Naive thymus-derived CD4-positive, alpha-beta T cell (primary cell): ENCODE measurements at regions not wholly inside any gene's neighbourhood (a gene's known extent, or its start where the extent isn't known, plus 50 kb on each side); places are given as distances from the start of the nearest gene placed in this dataset.
"Not testable (repeated sequence)": the region's sequence is repeated elsewhere in the genome, so short reads cannot be mapped to it uniquely, and the experiment has no call there.

Source experiments
- ATAC-seq: fragments of 150-1000 bp; cut with Tn5 transposase; 2 replicates; pipeline ENCODE4 v1.10.0; 2021; ENCODE audit warnings: mild to moderate bottlenecking, moderate library complexity
- CTCF ChIA-PET: fragments of 350-600 bp; sonication (Branson Sonifier 250); formaldehyde crosslinking; loops from one replicate; lab custom pipeline; 2021; ENCODE audit warnings: antibody characterized with exemption; lab: Charles Lee
- POLR2A ChIA-PET: fragments of 350-600 bp; sonication (Branson Sonifier 250); formaldehyde crosslinking; loops from one replicate; lab custom pipeline; 2021; ENCODE audit warnings: antibody characterized with exemption, inconsistent platforms; lab: Charles Lee
- DNase-seq, 9 donors: peaks; one replicate each; pipeline versions ENCODE4 v3.0.0 to v3.0.0-alpha.2; 2020 to 2022; ENCODE audit warnings: mixed read lengths in 1 of 9
- H3K27ac ChIP-seq: one replicate; pipeline ENCODE4 v1.7.0; 2013; ENCODE audit warnings: mild to moderate bottlenecking, low read depth, low read length, moderate library complexity
- H3K27me3 ChIP-seq, 2 donors: one replicate each; pipeline ENCODE4 v1.7.0; 2013; ENCODE audit warnings: low read length in 2 of 2, mild to moderate bottlenecking in 2 of 2, moderate library complexity in 2 of 2; ENCODE audit not compliant: control insufficient read depth in 2 of 2, insufficient read depth in 2 of 2
- H3K36me3 ChIP-seq, 3 experiments: 1 replicate in 2 of 3; 2 replicates in 1 of 3; pipeline ENCODE4 v1.7.0; 2013; ENCODE audit warnings: low read length in 3 of 3, mild to moderate bottlenecking in 3 of 3, moderate library complexity in 1 of 3; ENCODE audit not compliant: insufficient read depth in 3 of 3, control insufficient read depth in 2 of 3
- H3K4me1 ChIP-seq, 2 donors: one replicate each; pipeline ENCODE4 v1.7.0; 2013; ENCODE audit warnings: low read length in 2 of 2, mild to moderate bottlenecking in 2 of 2, moderate library complexity in 1 of 2; ENCODE audit not compliant: control insufficient read depth in 2 of 2, insufficient read depth in 2 of 2
- H3K4me3 ChIP-seq: 2 replicates; pipeline ENCODE4 v1.7.0; 2013; ENCODE audit warnings: mild to moderate bottlenecking, low read length
- H3K9me3 ChIP-seq, 3 experiments: 1 replicate in 2 of 3; 2 replicates in 1 of 3; pipeline ENCODE4 v1.7.0; 2013; ENCODE audit warnings: low read length in 3 of 3; ENCODE audit not compliant: control insufficient read depth in 2 of 3
- H3K27ac Mint-ChIP-seq, 9 donors: one replicate each; pipeline ENCODE4 v1.8.0; 2020 to 2022; ENCODE audit warnings: mixed read lengths in 9 of 9, mild to moderate bottlenecking in 8 of 9, moderate library complexity in 5 of 9, inconsistent platforms in 2 of 9
- H3K27me3 Mint-ChIP-seq, 5 donors: one replicate each; pipeline ENCODE4 v1.8.0; 2021 to 2022; ENCODE audit warnings: mixed read lengths in 5 of 5, mild to moderate bottlenecking in 1 of 5
- H3K36me3 Mint-ChIP-seq, 5 donors: one replicate each; pipeline ENCODE4 v1.8.0; 2020 to 2022; ENCODE audit warnings: mixed read lengths in 5 of 5, mild to moderate bottlenecking in 3 of 5, inconsistent platforms in 1 of 5
- H3K4me1 Mint-ChIP-seq, 7 donors: one replicate each; pipeline ENCODE4 v1.8.0; 2020 to 2022; ENCODE audit warnings: mixed read lengths in 7 of 7, mild to moderate bottlenecking in 3 of 7, inconsistent platforms in 1 of 7
- H3K4me3 Mint-ChIP-seq, 10 donors: one replicate each; pipeline ENCODE4 v1.8.0; 2020 to 2022; ENCODE audit warnings: mild to moderate bottlenecking in 10 of 10, mixed read lengths in 10 of 10, moderate library complexity in 6 of 10, inconsistent platforms in 2 of 10
- H3K9me3 Mint-ChIP-seq, 11 donors: one replicate each; pipeline ENCODE4 v1.8.0; 2020 to 2022; ENCODE audit warnings: mixed read lengths in 11 of 11, mild to moderate bottlenecking in 4 of 11, inconsistent platforms in 1 of 11, moderate library complexity in 1 of 11
- intact Hi-C, 2 donors: fragments of 100-400 bp; cut with micrococcal nuclease; formaldehyde crosslinking; loops; one replicate each; pipeline ENCODE4 v1.15.1; 2023

GRCh38 chr16:60989592-60989991 lies 1046.6 kb downstream of the CDH8 start:
- peaks cover 0 to 3% (median 0%) of the 10 kb centered on the region in 3 experiments for H3K9me3 ChIP-seq
- no peaks in the 10 kb centered on the region for H3K4me1 Mint-ChIP-seq
- intact Hi-C loops = no loop called here
- H3K4me3 ChIP-seq = no peak overlapping the region
- H3K27ac Mint-ChIP-seq = no peak overlapping the region
- H3K27me3 ChIP-seq = no peaks in the 10 kb centered on the region
- no peak overlapping the region for H3K4me3 Mint-ChIP-seq
- ATAC-seq (no peak), DNase-seq (no peak)
- ChIA-PET POLR2A (no interaction called here), CTCF (interaction anchor here (0.5 kb wide), 1 partner anchor 1315 kb away, joined by 3 read pairs; no protein-coding TSS in a partner anchor)
- H3K4me1 ChIP-seq = no peaks in the 10 kb centered on the region
- no peaks in the 10 kb centered on the region for H3K36me3 Mint-ChIP-seq
- no peak overlapping the region for H3K27ac ChIP-seq
- H3K36me3 ChIP-seq = no peaks in the 10 kb centered on the region
- no peaks in the 10 kb centered on the region for H3K27me3 Mint-ChIP-seq
- H3K9me3 Mint-ChIP-seq = peaks cover 3 to 48% (median 13%) of the 10 kb centered on the region in 11 donors

DNA sequence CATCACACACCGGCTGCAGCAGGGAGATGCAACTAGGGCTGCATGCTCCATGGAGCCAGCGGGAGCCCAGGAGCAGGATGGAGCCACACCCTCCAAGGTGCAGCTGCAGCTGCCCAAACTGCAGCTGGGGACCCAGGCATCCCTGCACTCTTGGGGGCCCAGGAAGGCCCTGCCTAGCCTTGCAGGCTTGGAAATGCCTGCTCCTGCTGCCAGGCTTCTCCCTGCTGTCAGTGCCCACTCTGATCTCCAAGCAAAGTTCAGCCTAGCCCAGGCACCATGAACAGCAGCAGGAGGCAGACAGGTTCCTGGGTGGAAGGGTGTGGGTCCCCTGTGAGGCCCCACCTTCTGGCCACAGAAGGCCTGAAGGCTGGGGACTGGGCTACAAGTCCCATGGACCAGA lies 1057.1 kb downstream of the CDH8 start:
- H3K9me3 ChIP-seq = peaks cover 0 to 5% (median 0%) of the 10 kb centered on the region in 3 experiments
- DNase-seq (no peak), ATAC-seq (no peak)
- H3K27me3 ChIP-seq = no peaks in the 10 kb centered on the region
- POLR2A ChIA-PET = no interaction called here
- Mint-ChIP-seq H3K27ac (no peak overlapping the region), H3K27me3 (no peaks in the 10 kb centered on the region), H3K9me3 (peaks cover 6 to 26% (median 12%) of the 10 kb centered on the region in 11 donors), H3K4me3 (no peak overlapping the region), H3K36me3 (no peaks in the 10 kb centered on the region), H3K4me1 (no peaks in the 10 kb centered on the region)
- no peaks in the 10 kb centered on the region for H3K4me1 ChIP-seq
- H3K36me3 ChIP-seq = no peaks in the 10 kb centered on the region
- CTCF ChIA-PET = no interaction called here
- intact Hi-C loops = no loop called here
- no peak overlapping the region for H3K4me3 ChIP-seq
- no peak overlapping the region for H3K27ac ChIP-seq

GRCh38 chr16:60949800-60950199 lies 1086.4 kb downstream of the CDH8 start:
- DNase-seq (no peak), ATAC-seq (no peak)
- Histone ChIP-seq H3K4me1 (no peaks in the 10 kb centered on the region), H3K9me3 (no peaks in the 10 kb centered on the region), H3K36me3 (no peaks in the 10 kb centered on the region), H3K27me3 (no peaks in the 10 kb centered on the region), H3K4me3 (no peak overlapping the region), H3K27ac (no peak overlapping the region)
- intact Hi-C loops = no loop called here
- Mint-ChIP-seq H3K4me1 (no peaks in the 10 kb centered on the region), H3K36me3 (peaks cover 0 to 3% (median 0%) of the 10 kb centered on the region in 5 donors), H3K4me3 (no peak overlapping the region), H3K27me3 (no peaks in the 10 kb centered on the region), H3K27ac (no peak overlapping the region), H3K9me3 (peaks cover 3 to 36% (median 10%) of the 10 kb centered on the region in 11 donors)
- ChIA-PET POLR2A (no interaction called here), CTCF (no interaction called here)

- POLR2A ChIA-PET = no interaction called here
- no peaks in the 10 kb centered on the region for H3K4me1 Mint-ChIP-seq
- no peak overlapping the region for H3K27ac ChIP-seq
- peaks cover 0 to 16% (median 8%) of the 10 kb centered on the region in 11 donors for H3K9me3 Mint-ChIP-seq
- H3K27ac Mint-ChIP-seq = no peak overlapping the region
- no peaks in the 10 kb centered on the region for H3K9me3 ChIP-seq
- no peaks in the 10 kb centered on the region for H3K27me3 ChIP-seq
- no peak overlapping the region for H3K4me3 Mint-ChIP-seq
- ATAC-seq (no peak), DNase-seq (no peak)
- H3K36me3 ChIP-seq = no peaks in the 10 kb centered on the region
- H3K4me3 ChIP-seq = no peak overlapping the region
- no peaks in the 10 kb centered on the region for H3K27me3 Mint-ChIP-seq
- intact Hi-C loops = no loop called here
- H3K4me1 ChIP-seq = no peaks in the 10 kb centered on the region
- CTCF ChIA-PET = no interaction called here
- H3K36me3 Mint-ChIP-seq = no peaks in the 10 kb centered on the region
Measured at GRCh38 chr16:60945225-60945624, 1091.0 kb downstream of the CDH8 start.

- intact Hi-C loops, CTCF ChIA-PET, H3K4me1 Mint-ChIP-seq, POLR2A ChIA-PET, H3K36me3 ChIP-seq, H3K27ac ChIP-seq, H3K9me3 ChIP-seq, H3K27me3 Mint-ChIP-seq, H3K27me3 ChIP-seq, H3K4me1 ChIP-seq, H3K36me3 Mint-ChIP-seq, H3K4me3 Mint-ChIP-seq, ATAC-seq, H3K27ac Mint-ChIP-seq, DNase-seq, H3K4me3 ChIP-seq: not testable (repeated sequence)
- peaks cover 3 to 39% (median 12%) of the 10 kb centered on the region in 11 donors for H3K9me3 Mint-ChIP-seq
Measured at GRCh38 chr16:60936189-60936588, 1100.0 kb downstream of the CDH8 start.

DNA sequence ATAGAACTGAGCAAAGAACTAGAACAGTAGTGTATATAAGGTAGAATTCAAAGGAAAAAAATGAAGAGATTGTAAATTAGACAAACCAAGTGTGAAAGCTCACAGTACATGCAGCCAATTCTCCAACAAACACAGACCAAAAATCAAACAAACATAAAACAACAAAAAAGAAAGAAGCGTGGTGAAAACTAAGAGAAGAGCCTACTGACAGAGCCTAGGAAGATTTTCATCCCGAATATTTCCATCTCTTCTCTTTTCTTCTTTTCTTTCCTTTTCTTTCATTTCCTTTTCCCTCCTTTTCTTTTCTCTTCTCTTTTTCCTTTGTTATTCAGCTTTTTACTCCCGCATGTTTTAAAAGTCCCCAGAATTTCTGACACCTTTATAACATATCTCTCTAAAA lies 1103.6 kb downstream of the CDH8 start:
- POLR2A ChIA-PET = no interaction called here
- intact Hi-C loops = no loop called here

GRCh38 chr16:60930291-60930690 lies 1105.9 kb downstream of the CDH8 start:
- no peaks in the 10 kb centered on the region for H3K4me1 Mint-ChIP-seq
- H3K4me1 ChIP-seq = no peaks in the 10 kb centered on the region
- H3K9me3 ChIP-seq = peaks cover 0 to 4% (median 3%) of the 10 kb centered on the region in 3 experiments
- H3K36me3 ChIP-seq = no peaks in the 10 kb centered on the region
- no peak for DNase-seq
- peaks cover 0 to 2% (median 0%) of the 10 kb centered on the region in 5 donors for H3K36me3 Mint-ChIP-seq
- H3K4me3 ChIP-seq = no peak overlapping the region
- ATAC-seq = no peak
- H3K27me3 ChIP-seq = no peaks in the 10 kb centered on the region
- no peak overlapping the region for H3K4me3 Mint-ChIP-seq
- no peak overlapping the region for H3K27ac Mint-ChIP-seq
- intact Hi-C loops = no loop called here
- no peak overlapping the region for H3K27ac ChIP-seq
- CTCF ChIA-PET = no interaction called here
- H3K27me3 Mint-ChIP-seq = no peaks in the 10 kb centered on the region
- POLR2A ChIA-PET = no interaction called here
- peaks cover 0 to 37% (median 10%) of the 10 kb centered on the region in 11 donors for H3K9me3 Mint-ChIP-seq

More for the DNA sequence above, 1103.6 kb downstream of the CDH8 start:
- Mint-ChIP-seq H3K27me3 (no peaks in the 10 kb centered on the region), H3K36me3 (peaks cover 0 to 4% (median 0%) of the 10 kb centered on the region in 5 donors), H3K4me1 (no peaks in the 10 kb centered on the region), H3K27ac (no peak overlapping the region), H3K9me3 (peaks cover 3 to 40% (median 12%) of the 10 kb centered on the region in 11 donors), H3K4me3 (no peak overlapping the region)
- DNase-seq (no peak), ATAC-seq (no peak)
- Histone ChIP-seq H3K4me3 (no peak overlapping the region), H3K4me1 (no peaks in the 10 kb centered on the region), H3K36me3 (no peaks in the 10 kb centered on the region), H3K27ac (no peak overlapping the region), H3K27me3 (no peaks in the 10 kb centered on the region), H3K9me3 (peaks cover 0 to 4% (median 3%) of the 10 kb centered on the region in 3 experiments)
- CTCF ChIA-PET = no interaction called here
